H1 (cell line): ENCODE measurements at regions not wholly inside any gene's neighbourhood (a gene's known extent, or its start where the extent isn't known, plus 50 kb on each side); places are given as distances from the start of the nearest gene placed in this dataset.

ENCODE experiments used
- CTCF ChIA-PET: fragments of 300-600 bp; sonication (Branson Sonifier 250); formaldehyde crosslinking; loops from one replicate; lab custom pipeline; 2021; ENCODE audit not compliant: partially characterized antibody; lab: Charles Lee
- POLR2A ChIA-PET: fragments of 300-600 bp; sonication (Branson Sonifier 250); formaldehyde crosslinking; loops from one replicate; lab custom pipeline; 2021; ENCODE audit warnings: inconsistent platforms; ENCODE audit not compliant: partially characterized antibody; lab: Charles Lee
- DNase-seq, 2 experiments: peaks; one replicate each; pipeline versions ENCODE4 v3.0.0 to v3.0.0-alpha.2; 2010 to 2022; ENCODE audit warnings: low spot score in 2 of 2, low read depth in 1 of 2, mixed read lengths in 1 of 2
- FAIRE-seq: peaks from 2 replicates; lab custom pipeline; 2011; peaks lifted over from hg19 to GRCh38; lab: Jason Lieb, UNC
- H2AFZ ChIP-seq: 2 replicates; pipeline ENCODE4 v1.8.1; 2012; ENCODE audit warnings: low read length, inconsistent platforms
- H2AK5ac ChIP-seq: 2 replicates; pipeline ENCODE4 v1.6.1; 2013; ENCODE audit warnings: low read depth, low read length
- H2BK120ac ChIP-seq: replicated peaks from 2 replicates; pipeline ENCODE3; 2013; ENCODE audit warnings: low read depth, low read length, inconsistent platforms
- H2BK12ac ChIP-seq: 2 replicates; pipeline ENCODE4 v1.6.1; 2013; ENCODE audit warnings: low read depth, low read length
- H2BK15ac ChIP-seq: 2 replicates; pipeline ENCODE4 v1.6.1; 2013; ENCODE audit warnings: low read length
- H2BK20ac ChIP-seq: 2 replicates; pipeline ENCODE4 v1.6.1; 2013; ENCODE audit warnings: low read length
- H2BK5ac ChIP-seq: 2 replicates; pipeline ENCODE4 v1.6.1; 2013; ENCODE audit warnings: low read depth, low read length
- H3K14ac ChIP-seq: 2 replicates; pipeline ENCODE4 v1.6.1; 2013; ENCODE audit warnings: inconsistent platforms; ENCODE audit not compliant: insufficient read length
- H3K18ac ChIP-seq: 2 replicates; pipeline ENCODE4 v1.6.1; 2013; ENCODE audit warnings: low read length; ENCODE audit errors: extremely low read depth
- H3K23ac ChIP-seq: 2 replicates; pipeline ENCODE4 v1.6.1; 2013; ENCODE audit warnings: inconsistent platforms; ENCODE audit not compliant: insufficient read length
- H3K23me2 ChIP-seq: 2 replicates; pipeline ENCODE4 v1.6.1; 2013; ENCODE audit warnings: low read depth, low read length
- H3K27ac ChIP-seq: 2 replicates; pipeline ENCODE4 v1.6.1; 2011; ENCODE audit warnings: low read depth, low read length, inconsistent platforms
- H3K27me3 ChIP-seq, 4 experiments: replicated peaks in 1 of 4; 1 replicate in 1 of 4; 2 replicates in 3 of 4; pipeline versions ENCODE4 v1.6.1 to v1.8.1; 2011 to 2013; ENCODE audit warnings: low read length in 3 of 4, mild to moderate bottlenecking in 3 of 4, inconsistent platforms in 2 of 4, mixed read lengths in 2 of 4, moderate library complexity in 1 of 4; ENCODE audit not compliant: control insufficient read depth in 3 of 4, insufficient read depth in 3 of 4; ENCODE audit errors: extremely low read depth in 1 of 4
- H3K36me3 ChIP-seq, 4 experiments: 2 replicates each; pipeline versions ENCODE4 v1.6.1 to v1.8.1; 2011 to 2013; ENCODE audit warnings: mild to moderate bottlenecking in 4 of 4, low read length in 3 of 4, moderate library complexity in 2 of 4, control low read depth in 1 of 4, inconsistent platforms in 1 of 4; ENCODE audit not compliant: insufficient read depth in 4 of 4, control insufficient read depth in 2 of 4
- H3K4ac ChIP-seq: replicated peaks from 2 replicates; pipeline ENCODE3; 2013; ENCODE audit warnings: low read length, low read depth, mixed read lengths, inconsistent platforms; ENCODE audit not compliant: insufficient read length
- H3K4me1 ChIP-seq, 4 experiments: replicated peaks in 1 of 4; 1 replicate in 1 of 4; 2 replicates in 3 of 4; pipeline versions ENCODE4 v1.6.1 to v1.8.1; 2011 to 2013; ENCODE audit warnings: low read length in 3 of 4, inconsistent platforms in 2 of 4, mixed read lengths in 1 of 4; ENCODE audit not compliant: insufficient read depth in 4 of 4, control insufficient read depth in 3 of 4
- H3K4me2 ChIP-seq, 2 experiments: 2 replicates each; pipeline versions ENCODE4 v1.6.1 to v1.8.1; 2011 to 2013; ENCODE audit warnings: low read depth in 2 of 2, low read length in 2 of 2, control low read depth in 1 of 2, inconsistent platforms in 1 of 2, mild to moderate bottlenecking in 1 of 2; ENCODE audit not compliant: insufficient read depth in 1 of 2
- H3K4me3 ChIP-seq, 4 experiments: fragments of 200-600, 300-600 bp in 1 of 4; sonication (generic), shearing (Covaris generic), sonication (Bioruptor Twin) in 1 of 4; 2 replicates each; pipeline versions ENCODE4 v1.5.1 to v1.8.1; 2011 to 2016; ENCODE audit warnings: low read length in 4 of 4, low read depth in 3 of 4, control low read depth in 2 of 4, inconsistent platforms in 2 of 4, mild to moderate bottlenecking in 2 of 4, mixed read lengths in 1 of 4, moderate library complexity in 1 of 4; ENCODE audit not compliant: insufficient read depth in 2 of 4; ENCODE audit errors: extremely low read depth in 1 of 4
- H3K56ac ChIP-seq: replicated peaks from 2 replicates; pipeline ENCODE3; 2013; ENCODE audit warnings: low read depth, mild to moderate bottlenecking, mixed read lengths, low read length, inconsistent platforms; ENCODE audit not compliant: insufficient read length
- H3K79me1 ChIP-seq: 2 replicates; pipeline ENCODE4 v1.6.1; 2013; ENCODE audit warnings: low read depth, low read length, control low read depth
- H3K79me2 ChIP-seq, 2 experiments: 2 replicates each; pipeline versions ENCODE4 v1.6.1 to v1.8.1; 2012 to 2013; ENCODE audit warnings: low read length in 2 of 2, mild to moderate bottlenecking in 2 of 2, inconsistent platforms in 1 of 2; ENCODE audit not compliant: insufficient read depth in 2 of 2, control insufficient read depth in 1 of 2
- H3K9ac ChIP-seq, 4 experiments: replicated peaks in 1 of 4; 1 replicate in 1 of 4; 2 replicates in 3 of 4; pipeline versions ENCODE4 v1.6.1 to v1.8.1; 2011 to 2013; ENCODE audit warnings: low read depth in 3 of 4, low read length in 3 of 4, control low read depth in 2 of 4, mild to moderate bottlenecking in 2 of 4, moderate library complexity in 2 of 4, inconsistent platforms in 1 of 4; ENCODE audit errors: extremely low read depth in 1 of 4
- H3K9me3 ChIP-seq, 2 experiments: 2 replicates each; pipeline versions ENCODE4 v1.6.1 to v1.8.1; 2012 to 2013; ENCODE audit warnings: mild to moderate bottlenecking in 2 of 2, moderate library complexity in 2 of 2, control low read depth in 1 of 2, inconsistent platforms in 1 of 2, low read depth in 1 of 2, low read length in 1 of 2, mixed read lengths in 1 of 2; ENCODE audit not compliant: insufficient read depth in 2 of 2
- H4K20me1 ChIP-seq, 2 experiments: replicated peaks in 1 of 2; 2 replicates each; pipeline versions ENCODE3 to v1.8.1; 2011 to 2013; ENCODE audit warnings: inconsistent platforms in 2 of 2, low read length in 2 of 2, mild to moderate bottlenecking in 1 of 2; ENCODE audit not compliant: insufficient read depth in 2 of 2, control insufficient read depth in 1 of 2
- H4K5ac ChIP-seq: 2 replicates; pipeline ENCODE4 v1.6.1; 2013; ENCODE audit warnings: low read length, low read depth, mixed read lengths, inconsistent platforms; ENCODE audit not compliant: insufficient read length
- H4K8ac ChIP-seq: 2 replicates; pipeline ENCODE4 v1.8.0; 2013; ENCODE audit warnings: mild to moderate bottlenecking, moderate library complexity, low read length, inconsistent platforms; ENCODE audit not compliant: insufficient read depth; ENCODE audit errors: extremely low read depth
- H4K91ac ChIP-seq: replicated peaks from 2 replicates; pipeline ENCODE3; 2013; ENCODE audit warnings: low read length, mixed read lengths, inconsistent platforms; ENCODE audit not compliant: insufficient read length
- ATF3 ChIP-seq: IDR thresholded peaks from 2 replicates; pipeline ENCODE4 v1.6.1; 2011; ENCODE audit warnings: low read depth, mild to moderate bottlenecking, low read length; ENCODE audit not compliant: insufficient read depth
- BCL11A ChIP-seq, 2 experiments: IDR thresholded peaks; one replicate each; pipeline ENCODE4 v1.6.1; 2011; ENCODE audit warnings: low read depth in 2 of 2, low read length in 2 of 2, mild to moderate bottlenecking in 2 of 2
- CBX5 ChIP-seq: fragments of 300-800, 300-1000 bp; sonication (generic); IDR thresholded peaks from 2 replicates; pipeline ENCODE4 v1.7.1; 2016; ENCODE audit warnings: antibody characterized with exemption, low read length, low read depth
- CBX8 ChIP-seq: fragments of 300-800, 300-1000 bp; sonication (generic); IDR thresholded peaks from 2 replicates; pipeline ENCODE4 v1.7.1; 2016; ENCODE audit warnings: low read depth, low read length, borderline replicate concordance
- E2F6 ChIP-seq: IDR thresholded peaks from 2 replicates; pipeline ENCODE4 v1.6.1; 2012; ENCODE audit warnings: inconsistent platforms
- MAX ChIP-seq: IDR thresholded peaks from 2 replicates; pipeline ENCODE4 v1.6.1; 2012; ENCODE audit warnings: inconsistent platforms
- POLR2AphosphoS5 ChIP-seq: IDR thresholded peaks from 2 replicates; pipeline ENCODE4 v1.6.1; 2011; ENCODE audit warnings: low read depth, low read length
- RAD21 ChIP-seq, 2 experiments: IDR thresholded peaks in 1 of 2; conservative IDR thresholded peaks in 1 of 2; 2 replicates each; pipeline ENCODE4 v1.6.1; 2011; ENCODE audit warnings: low read depth in 2 of 2, low read length in 2 of 2, improper control_type of control experiment in 1 of 2, inconsistent platforms in 1 of 2, mild to moderate bottlenecking in 1 of 2, moderate library complexity in 1 of 2
- SIX5 ChIP-seq: IDR thresholded peaks from 2 replicates; pipeline ENCODE4 v1.6.1; 2011; ENCODE audit warnings: mild to moderate bottlenecking, low read depth, low read length
- SP4 ChIP-seq: IDR thresholded peaks from 2 replicates; pipeline ENCODE4 v1.6.1; 2012; ENCODE audit warnings: low read length, inconsistent platforms
- SUZ12 ChIP-seq: fragments of 200-600 bp; sonication (generic); IDR thresholded peaks from 2 replicates; pipeline ENCODE4 v1.6.1; 2012; ENCODE audit warnings: mild to moderate bottlenecking, inconsistent platforms, low read length, moderate library complexity, mixed read lengths
- YY1 ChIP-seq: IDR thresholded peaks from 2 replicates; pipeline ENCODE4 v1.6.1; 2011; ENCODE audit warnings: low read depth, mild to moderate bottlenecking, low read length
- ZNF274 ChIP-seq: IDR thresholded peaks from 2 replicates; pipeline ENCODE4 v1.7.0; 2012; ENCODE audit warnings: low read length, borderline replicate concordance; ENCODE audit errors: extremely low read depth
- WGBS, 2 experiments: shearing (Covaris generic) in 1 of 2; methylation state at CpG; one replicate each; pipeline versions ENCODE4 v1.1.6 to v1.1.7; 2013 to 2015; ENCODE audit warnings: low lambda C conversion rate in 2 of 2, mixed read lengths in 2 of 2, inconsistent platforms in 1 of 2, low coverage in 1 of 2, missing lambda C conversion rate in 1 of 2; ENCODE audit not compliant: insufficient replicate concordance in 2 of 2, insufficient coverage in 1 of 2, insufficient read length in 1 of 2; ENCODE audit errors: extremely low coverage in 1 of 2, missing lambda C conversion rate in 1 of 2; 5-methylcytosine and 5-hydroxymethylcytosine counted together

GRCh38 chr1:198908995-198909394 lies 270.2 kb downstream of the PTPRC start:
- no peak overlapping the region for H4K91ac ChIP-seq
- H2BK12ac ChIP-seq, result no peak overlapping the region
- no peak overlapping the region for H3K23ac ChIP-seq
- H3K79me1 ChIP-seq, result no peaks in the 10 kb centered on the region
- H4K8ac ChIP-seq, result no peak overlapping the region
- no peak overlapping the region for H3K4me3 ChIP-seq
- FAIRE-seq (no peak), DNase-seq (no peak)
- H3K4me2 ChIP-seq, result no peak overlapping the region
- H3K14ac ChIP-seq, result no peak overlapping the region
- no peaks in the 10 kb centered on the region for H3K9me3 ChIP-seq
- H4K20me1 ChIP-seq, result no peaks in the 10 kb centered on the region
- no peak overlapping the region for H3K9ac ChIP-seq
- ChIA-PET CTCF (no interaction called here), POLR2A (no interaction called here)
- H3K4ac ChIP-seq, result no peak overlapping the region
- no peak overlapping the region for H2AK5ac ChIP-seq
- no peak overlapping the region for H3K27ac ChIP-seq
- H3K18ac ChIP-seq, result no peak overlapping the region
- no peak overlapping the region for H3K56ac ChIP-seq
- H2AFZ ChIP-seq, result no peak overlapping the region
- no peaks in the 10 kb centered on the region for H3K27me3 ChIP-seq
- no peaks in the 10 kb centered on the region for H3K23me2 ChIP-seq
- no peak overlapping the region for H2BK20ac ChIP-seq
- 96% methylated on average over 3 of the region's 3 CpGs; no CpG with 5 or more reads in 1 of the 2 experiments for WGBS, 2 experiments
- H3K36me3 ChIP-seq, result no peaks in the 10 kb centered on the region
- H2BK5ac ChIP-seq, result no peak overlapping the region
- H3K79me2 ChIP-seq, result no peaks in the 10 kb centered on the region
- no peak overlapping the region for H2BK120ac ChIP-seq
- no peak overlapping the region for H4K5ac ChIP-seq
- H3K4me1 ChIP-seq, result no peaks in the 10 kb centered on the region
- no peak overlapping the region for H2BK15ac ChIP-seq
- TF ChIP-seq RAD21 (IDR thresholded peaks at IDR 0.05 in 1 of 2, conservative IDR thresholded peaks at IDR 0.05 in 1 of 2; ENCODE audit: low read depth in 2 of 2, low read length in 2 of 2) (no peak), CBX5 (no peak), E2F6 (no peak), ATF3 (no peak), BCL11A (IDR thresholded peaks at IDR 0.05; ENCODE audit: low read depth in 2 of 2, low read length in 2 of 2) (no peak), MAX (no peak), SP4 (no peak), ZNF274 (no peak), CBX8 (no peak), YY1 (no peak), POLR2AphosphoS5 (no peak), SIX5 (no peak), SUZ12 (no peak)
